Panc1 (cell line): ENCODE measurements at regions not wholly inside any gene's neighbourhood (a gene's known extent, or its start where the extent isn't known, plus 50 kb on each side); places are given as distances from the start of the nearest gene placed in this dataset.

Experiments
- ATAC-seq: fragments of 200-7000 bp; cut with Tn5 transposase; 2 replicates; pipeline ENCODE4 v1.9.1; 2020; ENCODE audit warnings: mild to moderate bottlenecking, moderate library complexity
- BruUV-seq: library from RNA; stranded (reverse); fragments of 400-500 nt; replicated peaks from 2 replicates; lab custom pipeline; 2021; lab: Mats Ljungman, UMichigan
- CTCF ChIA-PET: fragments of 300-600 bp; sonication (Branson Sonifier 250); formaldehyde crosslinking; loops from one replicate; lab custom pipeline; 2022; ENCODE audit warnings: antibody characterized with exemption; lab: Charles Lee
- POLR2A ChIA-PET: fragments of 300-600 bp; sonication (Branson Sonifier 250); formaldehyde crosslinking; loops from one replicate; lab custom pipeline; 2022; ENCODE audit warnings: antibody characterized with exemption; lab: Charles Lee
- DNase-seq: peaks from one replicate; pipeline ENCODE4 v3.0.0-alpha.2; 2010; ENCODE audit warnings: low read depth, low spot score
- H3K27ac ChIP-seq: 2 replicates; pipeline ENCODE4 v1.5.1; 2011; ENCODE audit warnings: mild to moderate bottlenecking, low read length, inconsistent platforms
- H3K27me3 ChIP-seq: fragments of 200-500 bp; sonication (Bioruptor generic); 2 replicates; pipeline ENCODE4 v1.6.0; 2014; ENCODE audit warnings: low read length, inconsistent platforms; ENCODE audit not compliant: control insufficient read depth, insufficient read depth
- H3K36me3 ChIP-seq: fragments of 200-500 bp; sonication (Bioruptor generic); 2 replicates; pipeline ENCODE4 v1.5.1; 2014; ENCODE audit warnings: inconsistent platforms, mild to moderate bottlenecking, low read length, moderate library complexity; ENCODE audit not compliant: control insufficient read depth, insufficient read depth
- H3K4me1 ChIP-seq: 2 replicates; pipeline ENCODE4 v1.5.1; 2011; ENCODE audit warnings: inconsistent platforms, mild to moderate bottlenecking, low read length, moderate library complexity; ENCODE audit not compliant: control insufficient read depth, insufficient read depth
- H3K4me3 ChIP-seq, 2 experiments: 2 replicates each; pipeline ENCODE4 v1.5.1; 2011 to 2012; ENCODE audit warnings: low read depth in 2 of 2, low read length in 2 of 2, mild to moderate bottlenecking in 2 of 2, inconsistent platforms in 1 of 2, moderate library complexity in 1 of 2
- H3K9me3 ChIP-seq: fragments of 200-500 bp; sonication (Bioruptor generic); 2 replicates; pipeline ENCODE4 v1.5.1; 2014; ENCODE audit warnings: low read depth, mild to moderate bottlenecking, inconsistent platforms, low read length, moderate library complexity; ENCODE audit not compliant: control insufficient read depth, insufficient read depth
- CTCF ChIP-seq: fragments of 450-650 bp; IDR thresholded peaks from 2 replicates; pipeline ENCODE4 v1.5.1; 2017; ENCODE audit warnings: mild to moderate bottlenecking
- POLR2AphosphoS5 ChIP-seq: IDR thresholded peaks from 2 replicates; pipeline ENCODE4 v1.6.1; 2012; ENCODE audit warnings: mild to moderate bottlenecking, low read depth, low read length, moderate library complexity
- SIN3A ChIP-seq: IDR thresholded peaks from 2 replicates; pipeline ENCODE4 v1.6.1; 2012; ENCODE audit warnings: low read depth, mild to moderate bottlenecking, low read length, moderate library complexity, borderline replicate concordance; ENCODE audit not compliant: insufficient read depth
- TCF7L2 ChIP-seq: IDR thresholded peaks from 2 replicates; pipeline ENCODE4 v1.6.1; 2011; ENCODE audit warnings: mild to moderate bottlenecking, low read depth, low read length, inconsistent platforms
- in situ Hi-C: cut with HindIII; loops from 2 replicates; pipeline ENCODE4 v1.10.0; 2016; ENCODE audit warnings: low sequenced_read_pairs, low pct_unique_long_range_greater_than_20kb
- intact Hi-C: fragments of 100-400 bp; cut with micrococcal nuclease; formaldehyde crosslinking; loops from one replicate; pipeline ENCODE4 v1.10.0; 2022; ENCODE audit not compliant: unreplicated experiment
- TF ChIP-seq, protein P1 (sequence below), 2 experiments: IDR thresholded peaks; 2 replicates each; pipeline ENCODE4 v1.6.1; 2011 to 2012; ENCODE audit warnings: low read depth in 2 of 2, control low read depth in 1 of 2, low read length in 1 of 2, mild to moderate bottlenecking in 1 of 2, moderate library complexity in 1 of 2; ENCODE audit not compliant: insufficient read depth in 1 of 2

- no peak overlapping the region for H3K4me3 ChIP-seq
- no peaks in the 10 kb centered on the region for H3K4me1 ChIP-seq
- peaks cover 2% of the 10 kb centered on the region for H3K27me3 ChIP-seq
- ATAC-seq (no peak), DNase-seq (no peak)
- no peaks in the 10 kb centered on the region for H3K36me3 ChIP-seq
- no peaks in the 10 kb centered on the region for H3K9me3 ChIP-seq
- CTCF ChIA-PET = no interaction called here
- POLR2A ChIA-PET = no interaction called here
- BruUV-seq = no TSS peak
- TF ChIP-seq POLR2AphosphoS5 = no peak
- no peak for TF ChIP-seq TCF7L2
- TF ChIP-seq, protein P1, sequence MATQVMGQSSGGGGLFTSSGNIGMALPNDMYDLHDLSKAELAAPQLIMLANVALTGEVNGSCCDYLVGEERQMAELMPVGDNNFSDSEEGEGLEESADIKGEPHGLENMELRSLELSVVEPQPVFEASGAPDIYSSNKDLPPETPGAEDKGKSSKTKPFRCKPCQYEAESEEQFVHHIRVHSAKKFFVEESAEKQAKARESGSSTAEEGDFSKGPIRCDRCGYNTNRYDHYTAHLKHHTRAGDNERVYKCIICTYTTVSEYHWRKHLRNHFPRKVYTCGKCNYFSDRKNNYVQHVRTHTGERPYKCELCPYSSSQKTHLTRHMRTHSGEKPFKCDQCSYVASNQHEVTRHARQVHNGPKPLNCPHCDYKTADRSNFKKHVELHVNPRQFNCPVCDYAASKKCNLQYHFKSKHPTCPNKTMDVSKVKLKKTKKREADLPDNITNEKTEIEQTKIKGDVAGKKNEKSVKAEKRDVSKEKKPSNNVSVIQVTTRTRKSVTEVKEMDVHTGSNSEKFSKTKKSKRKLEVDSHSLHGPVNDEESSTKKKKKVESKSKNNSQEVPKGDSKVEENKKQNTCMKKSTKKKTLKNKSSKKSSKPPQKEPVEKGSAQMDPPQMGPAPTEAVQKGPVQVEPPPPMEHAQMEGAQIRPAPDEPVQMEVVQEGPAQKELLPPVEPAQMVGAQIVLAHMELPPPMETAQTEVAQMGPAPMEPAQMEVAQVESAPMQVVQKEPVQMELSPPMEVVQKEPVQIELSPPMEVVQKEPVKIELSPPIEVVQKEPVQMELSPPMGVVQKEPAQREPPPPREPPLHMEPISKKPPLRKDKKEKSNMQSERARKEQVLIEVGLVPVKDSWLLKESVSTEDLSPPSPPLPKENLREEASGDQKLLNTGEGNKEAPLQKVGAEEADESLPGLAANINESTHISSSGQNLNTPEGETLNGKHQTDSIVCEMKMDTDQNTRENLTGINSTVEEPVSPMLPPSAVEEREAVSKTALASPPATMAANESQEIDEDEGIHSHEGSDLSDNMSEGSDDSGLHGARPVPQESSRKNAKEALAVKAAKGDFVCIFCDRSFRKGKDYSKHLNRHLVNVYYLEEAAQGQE (IDR thresholded peaks at IDR 0.05; ENCODE audit: insufficient read depth in 1 of 2, low read depth in 2 of 2, low read length in 1 of 2) = no peak
- TF ChIP-seq SIN3A = no peak
- intact Hi-C loops = no loop called here
- in situ Hi-C loops = no loop called here
- no peak overlapping the region for H3K27ac ChIP-seq
Observed at GRCh38 chr2:204268971-204269370, 276.3 kb upstream of the PARD3B start.

GRCh38 chr2:204272089-204272488 lies 273.2 kb upstream of the PARD3B start:
- H3K36me3 ChIP-seq = no peaks in the 10 kb centered on the region
- H3K4me1 ChIP-seq = no peaks in the 10 kb centered on the region
- BruUV-seq = no TSS peak
- TF ChIP-seq CTCF (no peak), POLR2AphosphoS5 (no peak), TCF7L2 (no peak), SIN3A (no peak)
- TF ChIP-seq, protein P1 (IDR thresholded peaks at IDR 0.05; ENCODE audit: insufficient read depth in 1 of 2, low read depth in 2 of 2, low read length in 1 of 2) = no peak
- H3K27ac ChIP-seq = no peak overlapping the region
- in situ Hi-C loops = no loop called here
- H3K4me3 ChIP-seq = no peak overlapping the region
- no peaks in the 10 kb centered on the region for H3K9me3 ChIP-seq
- ChIA-PET CTCF (no interaction called here), POLR2A (no interaction called here)
- intact Hi-C loops = no loop called here
- DNase-seq (no peak), ATAC-seq (no peak)
- H3K27me3 ChIP-seq = peaks cover 2% of the 10 kb centered on the region; the same call in 1 of the 2 replicates
